Neural cell (in vitro differentiated cells): ENCODE measurements at regions not wholly inside any gene's neighbourhood (a gene's known extent, or its start where the extent isn't known, plus 50 kb on each side); places are given as distances from the start of the nearest gene placed in this dataset.

Experiments
- EZH2 ChIP-seq: fragments of 200-600, 300-800 bp; shearing (Covaris generic), sonication (generic); IDR thresholded peaks from 2 replicates; pipeline ENCODE4 v1.6.1; 2014; ENCODE audit warnings: antibody characterized with exemption, low read length, borderline replicate concordance, mild to moderate bottlenecking; ENCODE audit not compliant: insufficient read depth, poor library complexity, severe bottlenecking
- MXI1 ChIP-seq: fragments of 450-650 bp; conservative IDR thresholded peaks from 2 replicates; pipeline ENCODE4 v1.6.1; 2014; ENCODE audit warnings: antibody characterized with exemption, mild to moderate bottlenecking; ENCODE audit not compliant: poor library complexity, severe bottlenecking
- POLR2AphosphoS5 ChIP-seq: IDR thresholded peaks from 2 replicates; pipeline ENCODE4 v1.6.1; 2012
- TAF1 ChIP-seq: IDR thresholded peaks from 2 replicates; pipeline ENCODE4 v1.6.1; 2012; ENCODE audit warnings: low read depth
- TF ChIP-seq, protein P1 (sequence below): fragments of 450-650 bp; IDR thresholded peaks from 2 replicates; pipeline ENCODE4 v1.5.1; 2014; ENCODE audit warnings: antibody characterized with exemption, mild to moderate bottlenecking, moderate library complexity; ENCODE audit not compliant: poor library complexity, severe bottlenecking

- no peak for TF ChIP-seq TAF1
- TF ChIP-seq, protein P1, sequence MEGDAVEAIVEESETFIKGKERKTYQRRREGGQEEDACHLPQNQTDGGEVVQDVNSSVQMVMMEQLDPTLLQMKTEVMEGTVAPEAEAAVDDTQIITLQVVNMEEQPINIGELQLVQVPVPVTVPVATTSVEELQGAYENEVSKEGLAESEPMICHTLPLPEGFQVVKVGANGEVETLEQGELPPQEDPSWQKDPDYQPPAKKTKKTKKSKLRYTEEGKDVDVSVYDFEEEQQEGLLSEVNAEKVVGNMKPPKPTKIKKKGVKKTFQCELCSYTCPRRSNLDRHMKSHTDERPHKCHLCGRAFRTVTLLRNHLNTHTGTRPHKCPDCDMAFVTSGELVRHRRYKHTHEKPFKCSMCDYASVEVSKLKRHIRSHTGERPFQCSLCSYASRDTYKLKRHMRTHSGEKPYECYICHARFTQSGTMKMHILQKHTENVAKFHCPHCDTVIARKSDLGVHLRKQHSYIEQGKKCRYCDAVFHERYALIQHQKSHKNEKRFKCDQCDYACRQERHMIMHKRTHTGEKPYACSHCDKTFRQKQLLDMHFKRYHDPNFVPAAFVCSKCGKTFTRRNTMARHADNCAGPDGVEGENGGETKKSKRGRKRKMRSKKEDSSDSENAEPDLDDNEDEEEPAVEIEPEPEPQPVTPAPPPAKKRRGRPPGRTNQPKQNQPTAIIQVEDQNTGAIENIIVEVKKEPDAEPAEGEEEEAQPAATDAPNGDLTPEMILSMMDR, result no peak
- no peak for TF ChIP-seq EZH2
- no peak for TF ChIP-seq MXI1
- TF ChIP-seq POLR2AphosphoS5, result no peak
These were observed 319.0 kb upstream of the SPRED2 start for GRCh38 chr2:65751408-65751807.
